ENCODE measurements at regions not wholly inside any gene's neighbourhood (a gene's known extent, or its start where the extent isn't known, plus 50 kb on each side); places are given as distances from the start of the nearest gene placed in this dataset.
"Not testable (repeated sequence)": the region's sequence is repeated elsewhere in the genome, so short reads cannot be mapped to it uniquely, and the experiment has no call there.

- intact Hi-C loops (cut with DNase I): loop anchor here (2.0 to 5.0 kb wide), 2 partner anchors 89 to 215 kb away; no protein-coding TSS in a partner anchor
- DNase-seq (ENCODE audit: low spot score): peak; percentile 47
Observed at GRCh38 chr3:139113231-139113992, 68.7 kb upstream of the PRR23C start.

DNA sequence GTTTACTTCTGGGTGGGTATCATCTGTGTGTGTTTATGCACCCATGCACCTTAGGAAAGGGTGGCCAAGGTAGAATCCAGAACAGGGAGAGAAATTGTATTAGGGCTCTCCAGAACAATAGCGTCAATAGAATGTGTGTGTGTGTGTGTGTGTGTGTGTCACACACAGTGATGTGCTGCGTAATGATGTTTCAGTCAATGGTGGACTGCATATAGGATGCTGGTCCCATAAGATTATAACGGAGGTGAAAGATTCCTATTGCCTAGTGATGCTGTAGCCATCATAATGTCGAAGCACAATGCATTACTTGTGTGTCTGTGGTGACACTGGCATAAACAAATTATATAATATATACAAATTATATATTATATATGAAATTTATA lies 69.3 kb upstream of the PRR23C start:
- intact Hi-C loops (cut with DNase I): loop anchor here (2.0 to 5.0 kb wide), 2 partner anchors 88 to 215 kb away; no protein-coding TSS in a partner anchor

DNA sequence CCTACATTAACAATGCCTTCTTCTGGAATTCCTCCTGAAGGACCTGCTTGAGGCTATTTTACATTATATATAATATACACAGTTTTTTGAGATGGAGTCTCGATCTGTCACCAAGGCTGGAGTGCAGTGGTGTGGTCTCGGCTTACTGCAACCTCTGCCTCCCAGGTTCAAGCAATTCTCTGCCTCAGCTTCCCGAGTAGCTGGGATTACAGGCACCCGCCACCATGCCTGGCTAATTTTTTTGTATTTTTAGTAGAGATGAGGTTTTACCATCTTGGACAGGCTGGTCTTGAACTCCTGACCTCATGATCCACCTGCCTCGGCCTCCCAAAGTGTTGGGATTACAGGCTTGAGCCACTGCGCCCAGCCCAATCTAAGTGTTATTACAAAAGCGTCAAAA lies 71.9 kb upstream of the PRR23C start:
- intact Hi-C loops (cut with DNase I): not testable (repeated sequence)

More for the DNA sequence above, 69.3 kb upstream of the PRR23C start:
- no peak for DNase-seq (ENCODE audit: low spot score)

DNA sequence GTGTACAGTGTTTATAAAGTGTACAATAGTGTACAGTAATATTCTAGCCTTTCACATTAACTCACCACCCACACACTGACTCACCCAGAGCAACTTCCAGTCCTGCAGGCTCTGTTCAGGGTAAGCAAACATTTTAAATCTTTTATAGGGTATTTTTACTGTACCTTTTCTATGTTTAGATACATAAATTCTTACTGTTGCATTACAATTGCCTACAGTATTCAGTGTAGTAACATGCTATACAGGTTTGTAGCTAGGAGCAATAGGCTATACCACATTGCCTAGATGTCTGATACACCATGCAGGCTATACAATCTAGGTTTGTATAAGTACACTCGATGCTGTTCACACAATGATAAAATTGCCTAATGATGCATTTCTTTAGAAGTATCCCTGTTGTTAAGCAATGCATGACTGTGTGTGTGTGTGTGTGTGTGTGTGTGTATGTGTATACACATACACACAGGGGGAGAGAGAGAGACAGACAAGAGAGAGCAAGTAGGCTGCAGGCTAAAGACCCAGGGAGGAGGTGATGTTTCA lies 72.5 kb upstream of the PRR23C start:
- intact Hi-C loops (cut with DNase I): no loop called here
- DNase-seq (ENCODE audit: low spot score): no peak

More for the DNA sequence above, 71.9 kb upstream of the PRR23C start:
- DNase-seq (ENCODE audit: low spot score): not testable (repeated sequence)

- DNase-seq (ENCODE audit: low spot score): peak; percentile 64
- intact Hi-C loops (cut with DNase I): no loop called here
Observed at GRCh38 chr3:139117883-139118760, 73.4 kb upstream of the PRR23C start.

- intact Hi-C loops (cut with DNase I): no loop called here
Observed at GRCh38 chr3:139118835-139119234, 74.1 kb upstream of the PRR23C start.

GRCh38 chr3:139119331-139120025 lies 74.8 kb upstream of the PRR23C start:
- peak; percentile 70 for DNase-seq (ENCODE audit: low spot score)
- intact Hi-C loops (cut with DNase I): no loop called here

More at GRCh38 chr3:139118835-139119234, 74.1 kb upstream of the PRR23C start:
- peak; percentile 38 for DNase-seq (ENCODE audit: low spot score)

DNA sequence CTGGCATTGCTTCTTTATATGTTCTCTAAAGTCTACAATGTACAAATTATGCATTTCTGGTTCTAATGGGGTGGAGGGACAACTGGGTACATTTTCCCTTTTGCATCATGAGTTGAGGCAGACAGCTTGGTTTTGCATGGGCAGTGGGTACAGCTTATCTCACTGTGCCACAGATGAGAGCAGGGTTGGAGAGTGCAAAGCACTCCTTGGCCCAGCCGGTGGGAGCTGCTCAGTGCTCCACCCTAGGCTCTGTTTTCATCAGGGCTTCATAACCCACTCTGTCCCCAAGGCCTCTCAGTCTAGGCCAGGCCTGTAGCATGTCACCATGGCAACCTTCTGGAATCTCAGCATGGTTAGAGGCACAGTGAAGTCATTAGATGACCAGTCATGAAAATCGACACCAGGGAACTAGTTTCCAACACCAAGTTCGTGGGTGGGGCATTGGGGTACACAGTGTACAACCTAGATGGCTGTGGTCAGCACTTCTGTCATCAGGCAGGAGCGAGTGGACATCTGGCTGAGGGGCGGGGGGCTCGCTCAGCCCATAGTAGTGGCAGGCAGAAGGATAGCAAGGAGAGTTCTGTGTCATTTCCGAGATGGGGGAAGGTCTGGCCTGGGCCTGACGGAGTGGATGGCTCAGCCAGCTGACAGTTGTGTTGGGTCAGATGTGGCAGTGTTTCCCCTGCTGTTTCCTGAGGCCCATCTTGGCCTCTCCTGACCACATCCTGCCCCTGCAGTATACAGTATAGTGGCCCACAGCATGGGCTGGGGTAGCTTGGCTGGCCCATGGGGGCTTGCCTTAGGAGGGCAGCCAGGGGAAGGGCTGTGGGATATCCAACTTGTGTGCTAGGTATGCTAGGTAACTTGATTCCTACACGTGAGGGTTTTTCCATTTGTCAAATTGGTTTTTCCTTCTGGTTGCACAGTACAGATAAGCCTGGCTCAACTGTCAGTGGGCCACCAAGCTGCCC lies 75.7 kb upstream of the PRR23C start:
- DNase-seq (ENCODE audit: low spot score): peak; percentile 76
- intact Hi-C loops (cut with DNase I): no loop called here

GRCh38 chr3:139121513-139122220 lies 77.0 kb upstream of the PRR23C start:
- DNase-seq (ENCODE audit: low spot score): peak; percentile 71
- intact Hi-C loops (cut with DNase I): no loop called here

DNA sequence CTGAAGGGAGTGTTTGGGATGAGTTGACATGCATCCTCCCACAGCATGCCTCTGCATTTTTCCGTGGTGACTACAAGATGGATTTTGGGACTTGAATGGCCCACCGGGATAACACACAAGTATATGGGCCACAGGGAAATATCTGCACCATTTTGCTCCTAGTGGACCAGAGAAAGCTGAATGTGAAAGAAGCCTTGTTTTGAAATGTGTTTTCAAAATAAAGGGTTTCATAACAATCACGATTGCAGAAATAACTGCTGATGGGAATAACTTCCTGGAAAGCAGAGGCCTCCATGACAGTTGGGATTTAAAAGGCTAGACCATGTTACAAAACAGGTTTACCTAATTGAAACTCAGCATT lies 77.5 kb upstream of the PRR23C start:
- DNase-seq (ENCODE audit: low spot score): no peak
- intact Hi-C loops (cut with DNase I): no loop called here

DNA sequence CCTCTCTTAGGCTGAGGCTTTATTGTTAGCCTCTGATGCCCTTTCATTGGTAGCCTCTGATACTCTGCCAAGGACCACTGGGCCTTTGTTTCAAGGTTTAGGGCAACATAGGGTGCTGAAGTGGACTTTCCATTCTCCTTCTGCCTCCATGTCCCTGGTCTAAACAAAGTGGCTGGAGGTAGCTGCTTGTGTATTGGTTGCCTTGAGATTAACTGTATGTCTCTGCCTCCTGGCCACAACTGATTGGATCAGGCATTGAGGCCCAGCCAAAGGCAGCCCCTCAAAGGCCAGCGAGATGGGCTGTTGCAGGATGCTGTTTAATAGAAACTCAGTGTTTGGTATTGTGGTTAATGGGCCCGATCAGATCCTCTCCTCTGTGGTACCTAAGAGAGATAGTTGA lies 77.9 kb upstream of the PRR23C start:
- intact Hi-C loops (cut with DNase I): no loop called here
- DNase-seq (ENCODE audit: low spot score): peak; percentile 58

DNA sequence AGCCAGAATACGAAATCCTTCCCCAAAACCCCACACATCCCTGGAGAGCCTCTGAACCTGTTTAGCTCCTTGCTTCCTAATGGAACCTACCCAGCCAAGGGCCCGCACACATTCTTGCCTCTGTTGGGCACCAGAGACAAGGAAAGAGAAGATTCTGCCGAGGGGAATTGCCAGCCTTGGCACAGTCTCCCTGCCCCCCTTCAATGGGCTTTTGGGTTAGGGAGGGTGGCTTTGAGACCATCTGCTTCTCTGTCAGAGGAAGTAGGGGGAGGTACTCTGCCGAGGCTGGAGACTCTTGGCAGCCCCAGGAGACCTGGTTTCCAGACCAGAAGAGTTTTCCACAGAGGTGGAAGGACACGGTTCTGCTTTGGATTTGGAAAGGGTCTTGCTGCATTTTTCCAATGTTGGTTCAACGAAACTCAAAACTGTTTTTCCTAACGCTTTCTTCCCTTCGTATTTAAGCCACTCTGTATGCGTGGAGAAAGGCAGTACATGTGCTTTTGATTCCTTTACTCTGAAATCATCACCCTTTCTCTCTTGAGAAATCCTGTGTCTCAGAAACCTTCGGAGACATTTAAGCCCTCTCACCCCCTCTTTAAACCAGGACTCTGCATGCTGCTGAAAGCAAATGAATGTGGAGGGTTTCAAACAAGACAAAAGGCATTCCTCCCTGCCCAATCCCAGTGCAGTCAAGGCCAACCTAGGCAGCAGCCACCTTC lies 78.8 kb upstream of the PRR23C start:
- DNase-seq (ENCODE audit: low spot score): peak; percentile 71
- intact Hi-C loops (cut with DNase I): no loop called here

GRCh38 chr3:139124197-139124596 lies 79.5 kb upstream of the PRR23C start:
- intact Hi-C loops (cut with DNase I): no loop called here
- DNase-seq (ENCODE audit: low spot score): peak; percentile 41

DNA sequence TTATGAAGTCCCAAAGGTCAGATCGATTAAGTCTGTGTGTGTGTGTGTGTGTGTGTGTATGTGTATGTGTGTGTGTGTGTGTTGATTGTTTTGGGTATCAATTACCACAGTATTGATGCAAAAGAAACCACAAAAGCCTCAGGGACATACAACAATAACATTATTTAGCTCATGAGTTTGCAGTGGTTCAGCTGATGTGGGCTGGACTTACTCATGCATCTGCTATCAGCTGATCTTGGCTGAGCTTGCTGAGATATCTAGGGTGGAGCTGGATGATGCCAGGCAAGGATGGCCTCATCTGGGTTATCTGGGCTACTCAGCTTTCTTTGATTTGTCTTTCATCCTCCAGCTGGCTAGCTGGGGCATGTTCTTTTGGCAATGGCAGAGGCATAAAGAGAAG lies 82.4 kb upstream of the PRR23C start:
- peak; percentile 44 for DNase-seq (ENCODE audit: low spot score)
- intact Hi-C loops (cut with DNase I): no loop called here

- peak; percentile 53 for DNase-seq (ENCODE audit: low spot score)
- intact Hi-C loops (cut with DNase I): not testable (repeated sequence)
Observed at GRCh38 chr3:139127629-139128028, 82.9 kb upstream of the PRR23C start.

GRCh38 chr3:139128803-139129202 lies 84.1 kb upstream of the PRR23C start:
- intact Hi-C loops (cut with DNase I): no loop called here
- peak; percentile 57 for DNase-seq (ENCODE audit: low spot score)

- intact Hi-C loops (cut with DNase I): no loop called here
Observed at GRCh38 chr3:139129892-139130291, 85.2 kb upstream of the PRR23C start.

More at GRCh38 chr3:139129892-139130291, 85.2 kb upstream of the PRR23C start:
- DNase-seq (ENCODE audit: low spot score): no peak
